Pancreas (tissue), 10 donors: ENCODE measurements at regions not wholly inside any gene's neighbourhood (a gene's known extent, or its start where the extent isn't known, plus 50 kb on each side); places are given as distances from the start of the nearest gene placed in this dataset.

Experiments
- ATAC-seq, 4 donors: fragments of 200-7000 bp; cut with Tn5 transposase; one replicate each; pipeline versions ENCODE4 v1.8.0 to v1.9.1; 2020; ENCODE audit warnings: mild to moderate bottlenecking in 4 of 4, moderate library complexity in 4 of 4
- DNase-seq, 6 donors: peaks; one replicate each; pipeline ENCODE4 v3.0.0-alpha.2; 2020
- FAIRE-seq: peaks from 2 replicates; lab custom pipeline; 2012; peaks lifted over from hg19 to GRCh38; lab: Jason Lieb, UNC
- H3K27ac ChIP-seq, 4 donors: fragments of 200-600 bp; sonication (generic); 1 replicate in 3 of 4; 2 replicates in 1 of 4; pipeline versions ENCODE4 v1.5.0 to v1.8.0; 2020
- H3K27me3 ChIP-seq, 4 donors: fragments of 200-600 bp; one replicate each; pipeline ENCODE4 v1.8.0; 2021
- H3K36me3 ChIP-seq, 3 donors: fragments of 200-600 bp; sonication (generic) in 1 of 3; one replicate each; pipeline versions ENCODE4 v1.5.0 to v1.8.0; 2020 to 2021
- H3K4me1 ChIP-seq, 3 donors: fragments of 200-600 bp; one replicate each; pipeline ENCODE4 v1.8.0; 2021
- H3K4me3 ChIP-seq, 4 donors: fragments of 200-600 bp; sonication (generic) in 2 of 4; one replicate each; pipeline versions ENCODE4 v1.5.0 to v1.8.0; 2020 to 2021
- H3K9me3 ChIP-seq, 4 donors: fragments of 200-600 bp; one replicate each; pipeline ENCODE4 v1.8.0; 2021
- CTCF ChIP-seq, 4 donors: fragments of 200-600 bp; sonication (generic) in 3 of 4; IDR thresholded peaks; one replicate each; pipeline versions ENCODE4 v1.5.0 to v1.8.0; 2021; ENCODE audit warnings: antibody characterized with exemption in 4 of 4
- WGBS, 2 donors: extraction: QIAGEN DNeasy Blood & Tissue Kit; methylation state at CpG; one replicate each; pipeline ENCODE4 v1.1.7; 2013; 5-methylcytosine and 5-hydroxymethylcytosine counted together
- intact Hi-C, 3 donors: fragments of 100-400 bp; cut with DNase I; formaldehyde crosslinking; loops; one replicate each; pipeline versions ENCODE4 v1.11.1 to v1.14.2; 2022
- donor health status: healthy with polysubstance abuse.
- donor health status: DM: no; HTN: no; CAD: no; lungs with moderate emphysema.
- donor health status: DM: no; HTN: no; CAD: no.
- donor health status: control.
- donor health status: control.
- donor health status: Bipolar disorder and iron deficiency.
- donor health status: DM: yes; HTN: yes; CAD: no.
- donor health status: DM: no; HTN: no; CAD: no.
- donor health status: DM: no; HTN: no; CAD: no.
- donor health status: DM: yes; HTN: yes; CAD: no.

DNA sequence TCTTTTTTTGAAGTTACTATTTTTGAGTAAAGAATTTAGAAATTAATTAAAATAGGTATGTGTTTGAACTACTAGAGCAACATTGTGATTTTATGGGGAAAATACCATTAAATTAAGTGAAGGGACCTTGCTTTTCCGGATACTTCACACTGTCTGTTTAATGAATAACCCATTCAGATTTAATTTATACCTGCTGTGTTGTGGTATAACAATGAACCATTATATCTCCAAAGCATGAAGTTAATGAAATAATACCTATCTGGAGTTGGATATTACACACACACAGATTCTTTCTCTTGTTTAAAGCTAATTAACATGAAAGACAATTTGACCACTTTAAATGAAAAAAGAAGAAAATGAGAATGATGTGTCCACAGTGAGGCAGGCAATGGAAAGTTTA, 195.0 kb upstream of the GPRIN3 start:
- DNase-seq (no peak), FAIRE-seq (no peak), ATAC-seq (peak in 1 of 4 donors; percentile 60)
- H3K4me1 ChIP-seq, result no peaks in the 10 kb centered on the region
- intact Hi-C loops, result no loop called here
- no peak for TF ChIP-seq CTCF (IDR thresholded peaks at IDR 0.05)
- H3K4me3 ChIP-seq, result no peak overlapping the region
- WGBS, 2 donors, result 54 to 56% methylated on average over 1 of the region's 1 CpG
- no peaks in the 10 kb centered on the region for H3K9me3 ChIP-seq
- H3K27me3 ChIP-seq, result no peaks in the 10 kb centered on the region
- no peaks in the 10 kb centered on the region for H3K36me3 ChIP-seq
- peak overlapping the region in 2 of 4 donors; percentile 6 to 29 for H3K27ac ChIP-seq

DNA sequence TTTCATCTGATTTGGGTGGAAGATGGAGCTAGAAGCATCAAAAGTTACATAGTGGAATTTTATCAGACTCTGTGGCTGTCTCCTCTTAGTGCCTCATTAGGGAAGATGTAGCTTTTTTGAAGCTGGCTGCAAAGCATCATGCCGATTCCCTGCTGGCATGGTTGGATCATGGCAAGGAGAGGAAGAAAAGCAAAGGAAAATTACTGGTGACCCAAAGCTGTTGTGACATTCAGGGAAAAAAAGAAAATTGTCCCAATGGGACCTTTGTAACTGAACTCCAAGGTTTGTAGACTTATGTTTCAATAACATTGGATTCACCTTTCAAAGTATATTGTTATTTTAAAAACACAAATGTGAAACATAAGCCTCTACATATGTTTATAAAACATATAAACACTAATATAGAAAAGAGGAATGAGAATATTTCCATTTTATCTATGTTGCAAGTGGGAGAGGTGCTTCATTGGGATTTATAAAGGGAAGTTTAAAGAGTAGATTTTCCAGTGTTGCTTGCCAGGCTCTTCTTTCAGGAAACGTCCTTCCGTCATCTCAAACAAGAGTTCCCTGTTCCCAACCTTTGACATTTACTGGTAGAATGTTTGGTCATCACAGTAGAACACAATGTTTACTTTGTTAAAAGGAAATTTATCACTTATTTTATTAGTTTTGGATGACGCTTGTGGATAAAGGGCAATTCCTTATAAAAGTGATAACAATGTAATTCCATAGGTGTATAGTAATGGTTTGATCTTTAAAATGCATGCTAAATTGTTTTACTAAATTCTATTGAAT, 190.1 kb upstream of the GPRIN3 start:
- TF ChIP-seq CTCF (IDR thresholded peaks at IDR 0.05), result no peak
- ATAC-seq (peak; percentile 40 to 87 (median 81)), FAIRE-seq (peak; percentile 13), DNase-seq (no peak)
- Histone ChIP-seq H3K4me3 (no peak overlapping the region), H3K27ac (peak overlapping the region in 2 of 4 donors; percentile 37 to 62), H3K36me3 (no peaks in the 10 kb centered on the region), H3K9me3 (no peaks in the 10 kb centered on the region), H3K27me3 (no peaks in the 10 kb centered on the region), H3K4me1 (peaks cover 0 to 12% (median 3%) of the 10 kb centered on the region in 3 donors)
- 30 to 34% methylated on average over 4 of the region's 4 CpGs for WGBS, 2 donors
- intact Hi-C loops, result no loop called here

DNA sequence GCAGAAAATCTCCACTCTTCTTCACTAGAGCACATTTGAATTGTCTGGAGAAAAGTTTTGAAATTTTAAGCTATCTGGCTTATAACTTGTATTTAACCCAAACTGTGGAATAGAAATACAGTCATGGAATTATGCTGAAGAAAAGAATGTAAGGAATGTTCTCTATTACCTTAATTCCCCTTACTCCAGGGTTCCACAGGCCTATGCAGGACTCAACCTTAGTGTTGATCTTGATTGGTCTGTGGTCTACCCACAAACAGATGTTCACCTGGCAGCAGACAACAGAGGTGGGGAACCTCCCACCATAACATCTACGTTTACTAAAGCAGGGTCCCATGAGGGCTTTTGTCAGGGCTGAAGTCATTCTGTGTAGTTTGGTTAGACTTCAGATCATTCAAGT, 189.3 kb upstream of the GPRIN3 start:
- no peak for FAIRE-seq
- H3K27me3 ChIP-seq, result no peaks in the 10 kb centered on the region
- peaks cover 0 to 12% (median 3%) of the 10 kb centered on the region in 3 donors for H3K4me1 ChIP-seq
- 46 to 67% methylated on average over 1 of the region's 1 CpG for WGBS, 2 donors
- H3K4me3 ChIP-seq, result no peak overlapping the region
- intact Hi-C loops, result no loop called here
- DNase-seq, result no peak
- no peaks in the 10 kb centered on the region for H3K36me3 ChIP-seq
- no peaks in the 10 kb centered on the region for H3K9me3 ChIP-seq
- no peak for TF ChIP-seq CTCF (IDR thresholded peaks at IDR 0.05)
- no peak for ATAC-seq
- no peak overlapping the region for H3K27ac ChIP-seq

- ATAC-seq, result no peak
- Histone ChIP-seq H3K9me3 (no peaks in the 10 kb centered on the region), H3K4me1 (peaks cover 0 to 19% (median 3%) of the 10 kb centered on the region in 3 donors), H3K27me3 (no peaks in the 10 kb centered on the region), H3K36me3 (no peaks in the 10 kb centered on the region), H3K4me3 (no peak overlapping the region), H3K27ac (no peak overlapping the region)
- no peak for FAIRE-seq
- intact Hi-C loops, result no loop called here
- no peak for DNase-seq
- TF ChIP-seq CTCF (IDR thresholded peaks at IDR 0.05), result no peak
- 85 to 89% methylated on average over 3 of the region's 3 CpGs for whole genome bisulfite sequencing, 2 donors
Observed at GRCh38 chr4:89493367-89493766, 185.8 kb upstream of the GPRIN3 start.

DNA sequence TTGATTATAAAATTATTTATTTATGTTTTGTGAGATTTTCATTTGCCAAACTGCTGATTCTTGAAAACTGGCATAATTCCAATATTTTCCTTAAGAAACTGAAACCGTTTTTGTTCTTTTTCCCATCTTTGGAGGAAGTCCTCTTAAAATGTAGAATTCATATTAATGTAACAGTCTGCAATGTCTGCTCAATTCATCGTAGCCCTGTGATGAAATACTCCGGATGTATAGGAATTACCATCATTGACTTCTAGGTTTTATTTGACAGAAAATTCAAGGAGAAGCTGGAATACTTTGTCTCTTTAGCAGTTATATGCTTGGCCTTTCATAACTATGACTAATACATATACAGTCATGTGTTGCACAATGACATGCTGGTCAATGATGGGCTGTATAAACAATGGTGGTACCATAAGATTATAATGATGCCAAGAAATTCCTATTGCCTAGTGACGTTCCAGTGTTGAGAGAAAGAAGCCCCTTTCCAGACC, 185.0 kb upstream of the GPRIN3 start:
- peaks cover 0 to 23% (median 3%) of the 10 kb centered on the region in 3 donors for H3K4me1 ChIP-seq
- H3K36me3 ChIP-seq, result no peaks in the 10 kb centered on the region
- no peak for TF ChIP-seq CTCF (IDR thresholded peaks at IDR 0.05)
- intact Hi-C loops, result no loop called here
- H3K27me3 ChIP-seq, result no peaks in the 10 kb centered on the region
- no peaks in the 10 kb centered on the region for H3K9me3 ChIP-seq
- no peak for DNase-seq
- no peak for FAIRE-seq
- no peak overlapping the region for H3K27ac ChIP-seq
- no peak overlapping the region for H3K4me3 ChIP-seq
- WGBS, 2 donors, result 71 to 79% methylated on average over 4 of the region's 4 CpGs
- ATAC-seq, result peak in 2 of 4 donors; percentile 26 to 63
